OCI-LY3 (cell line): ENCODE measurements at regions not wholly inside any gene's neighbourhood (a gene's known extent, or its start where the extent isn't known, plus 50 kb on each side); places are given as distances from the start of the nearest gene placed in this dataset.

Experiments used
- EZH2phosphoT487 ChIP-seq: fragments of 200-600 bp; shearing (Covaris generic); IDR thresholded peaks from 2 replicates; pipeline ENCODE4 v1.6.1; 2018; ENCODE audit warnings: antibody characterized with exemption, mixed run types, low read depth
- TF ChIP-seq, protein P1 (sequence below): fragments of 200-600, 300-600 bp; sonication (generic); IDR thresholded peaks from 2 replicates; pipeline ENCODE4 v1.5.1; 2014; ENCODE audit warnings: antibody characterized with exemption, low read length, low read depth

- TF ChIP-seq, protein P1, sequence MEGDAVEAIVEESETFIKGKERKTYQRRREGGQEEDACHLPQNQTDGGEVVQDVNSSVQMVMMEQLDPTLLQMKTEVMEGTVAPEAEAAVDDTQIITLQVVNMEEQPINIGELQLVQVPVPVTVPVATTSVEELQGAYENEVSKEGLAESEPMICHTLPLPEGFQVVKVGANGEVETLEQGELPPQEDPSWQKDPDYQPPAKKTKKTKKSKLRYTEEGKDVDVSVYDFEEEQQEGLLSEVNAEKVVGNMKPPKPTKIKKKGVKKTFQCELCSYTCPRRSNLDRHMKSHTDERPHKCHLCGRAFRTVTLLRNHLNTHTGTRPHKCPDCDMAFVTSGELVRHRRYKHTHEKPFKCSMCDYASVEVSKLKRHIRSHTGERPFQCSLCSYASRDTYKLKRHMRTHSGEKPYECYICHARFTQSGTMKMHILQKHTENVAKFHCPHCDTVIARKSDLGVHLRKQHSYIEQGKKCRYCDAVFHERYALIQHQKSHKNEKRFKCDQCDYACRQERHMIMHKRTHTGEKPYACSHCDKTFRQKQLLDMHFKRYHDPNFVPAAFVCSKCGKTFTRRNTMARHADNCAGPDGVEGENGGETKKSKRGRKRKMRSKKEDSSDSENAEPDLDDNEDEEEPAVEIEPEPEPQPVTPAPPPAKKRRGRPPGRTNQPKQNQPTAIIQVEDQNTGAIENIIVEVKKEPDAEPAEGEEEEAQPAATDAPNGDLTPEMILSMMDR, result no peak
- TF ChIP-seq EZH2phosphoT487, result no peak
Measured at GRCh38 chr3:152083135-152083534, 185.6 kb upstream of the MBNL1 start.
